ENCODE measurements at regions not wholly inside any gene's neighbourhood (a gene's known extent, or its start where the extent isn't known, plus 50 kb on each side); places are given as distances from the start of the nearest gene placed in this dataset.

DNA sequence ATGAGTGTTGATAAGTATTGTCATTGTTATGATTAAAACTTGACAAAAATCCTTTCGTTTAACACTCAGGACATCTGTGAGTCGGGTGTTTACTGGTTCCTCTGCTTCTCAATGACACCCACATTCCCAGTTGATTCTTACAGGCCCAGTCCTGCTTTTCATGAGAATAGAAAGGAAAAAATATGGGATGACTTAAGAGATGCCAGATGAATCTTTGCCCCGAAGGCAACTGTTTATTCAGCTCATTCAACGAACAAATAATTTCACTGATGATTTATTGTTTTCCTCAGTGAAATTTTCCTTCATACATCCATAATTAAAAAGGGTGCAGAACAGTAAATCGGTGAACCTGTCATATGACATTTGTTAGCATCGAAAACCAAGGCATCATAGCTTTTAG, 452.4 kb upstream of the WWC1 start:
- Mint-ChIP-seq H3K27ac (no peak overlapping the region), H3K4me1 (peaks cover 19% of the 10 kb centered on the region), H3K9me3 (no peaks in the 10 kb centered on the region), H3K4me3 (no peak overlapping the region), H3K36me3 (ENCODE audit: low read depth) (no peaks in the 10 kb centered on the region), H3K27me3 (ENCODE audit: insufficient read depth) (no peaks in the 10 kb centered on the region)
- H3K36me3 ChIP-seq (ENCODE audit: control insufficient read depth, insufficient read depth, low read length), result no peaks in the 10 kb centered on the region
- H3K4me3 ChIP-seq (ENCODE audit: low read length), result no peak overlapping the region
- peak; percentile 18 for DNase-seq
- no peak overlapping the region for H3K27ac ChIP-seq (ENCODE audit: low read depth, low read length)
- no peaks in the 10 kb centered on the region for H3K27me3 ChIP-seq (ENCODE audit: control insufficient read depth, insufficient read depth, low read length, poor library complexity, severe bottlenecking)
- H3K9ac ChIP-seq (ENCODE audit: extremely low read depth, low read length, poor library complexity, severe bottlenecking), result no peak overlapping the region
- 86 to 98% methylated on average over 4 to 6 of the region's 6 CpGs for WGBS, 2 experiments (ENCODE audit: insufficient coverage in 1 of 2, insufficient read length in 1 of 2)
- no peaks in the 10 kb centered on the region for H3K9me3 ChIP-seq (ENCODE audit: control insufficient read depth, low read length)
- TF ChIP-seq, protein P1, sequence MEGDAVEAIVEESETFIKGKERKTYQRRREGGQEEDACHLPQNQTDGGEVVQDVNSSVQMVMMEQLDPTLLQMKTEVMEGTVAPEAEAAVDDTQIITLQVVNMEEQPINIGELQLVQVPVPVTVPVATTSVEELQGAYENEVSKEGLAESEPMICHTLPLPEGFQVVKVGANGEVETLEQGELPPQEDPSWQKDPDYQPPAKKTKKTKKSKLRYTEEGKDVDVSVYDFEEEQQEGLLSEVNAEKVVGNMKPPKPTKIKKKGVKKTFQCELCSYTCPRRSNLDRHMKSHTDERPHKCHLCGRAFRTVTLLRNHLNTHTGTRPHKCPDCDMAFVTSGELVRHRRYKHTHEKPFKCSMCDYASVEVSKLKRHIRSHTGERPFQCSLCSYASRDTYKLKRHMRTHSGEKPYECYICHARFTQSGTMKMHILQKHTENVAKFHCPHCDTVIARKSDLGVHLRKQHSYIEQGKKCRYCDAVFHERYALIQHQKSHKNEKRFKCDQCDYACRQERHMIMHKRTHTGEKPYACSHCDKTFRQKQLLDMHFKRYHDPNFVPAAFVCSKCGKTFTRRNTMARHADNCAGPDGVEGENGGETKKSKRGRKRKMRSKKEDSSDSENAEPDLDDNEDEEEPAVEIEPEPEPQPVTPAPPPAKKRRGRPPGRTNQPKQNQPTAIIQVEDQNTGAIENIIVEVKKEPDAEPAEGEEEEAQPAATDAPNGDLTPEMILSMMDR (conservative IDR thresholded peaks at IDR 0.05), result no peak
- H3K4me1 ChIP-seq (ENCODE audit: control insufficient read depth, insufficient read depth, low read length), result no peaks in the 10 kb centered on the region

DNA sequence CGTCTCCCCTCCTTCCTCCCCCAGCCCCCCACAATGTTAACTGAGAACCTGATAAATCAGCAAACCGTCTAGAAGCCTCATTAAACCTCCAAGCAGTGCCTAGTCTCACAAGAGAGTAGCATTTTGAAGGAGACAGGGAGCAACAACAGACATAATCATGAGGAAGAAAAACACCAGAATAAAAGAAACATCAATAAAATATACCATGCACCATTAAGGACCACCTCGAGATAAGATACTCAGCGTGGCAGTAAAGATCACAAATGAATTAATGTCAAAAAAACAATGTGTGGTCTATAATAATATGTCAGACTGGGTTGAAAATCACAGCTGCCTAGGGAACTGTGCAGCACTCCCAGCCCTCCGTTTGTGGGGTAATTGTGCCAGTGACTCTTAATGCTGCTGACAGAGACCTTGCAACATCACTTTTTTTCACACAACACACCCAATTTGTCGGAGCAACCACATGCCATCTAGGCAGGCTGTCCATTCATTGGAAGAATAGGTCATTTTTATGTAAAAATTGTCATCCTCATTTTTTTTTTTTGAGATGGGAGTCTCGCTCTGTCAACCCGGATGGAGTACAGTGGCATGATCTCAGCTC, 450.8 kb upstream of the WWC1 start:
- Mint-ChIP-seq H3K4me1 (peaks cover 17% of the 10 kb centered on the region), H3K27me3 (ENCODE audit: insufficient read depth) (no peaks in the 10 kb centered on the region), H3K9me3 (no peaks in the 10 kb centered on the region), H3K4me3 (no peak overlapping the region), H3K27ac (no peak overlapping the region), H3K36me3 (ENCODE audit: low read depth) (no peaks in the 10 kb centered on the region)
- Histone ChIP-seq H3K27ac (ENCODE audit: low read depth, low read length) (no peak overlapping the region), H3K9ac (ENCODE audit: extremely low read depth, low read length, poor library complexity, severe bottlenecking) (no peak overlapping the region), H3K27me3 (ENCODE audit: control insufficient read depth, insufficient read depth, low read length, poor library complexity, severe bottlenecking) (no peaks in the 10 kb centered on the region), H3K4me3 (ENCODE audit: low read length) (no peak overlapping the region), H3K9me3 (ENCODE audit: control insufficient read depth, low read length) (no peaks in the 10 kb centered on the region), H3K36me3 (ENCODE audit: control insufficient read depth, insufficient read depth, low read length) (no peaks in the 10 kb centered on the region), H3K4me1 (ENCODE audit: control insufficient read depth, insufficient read depth, low read length) (no peaks in the 10 kb centered on the region)
- WGBS, 2 experiments (ENCODE audit: insufficient coverage in 1 of 2, insufficient read length in 1 of 2), result 94 to 100% methylated on average over 1 to 8 of the region's 8 CpGs
- TF ChIP-seq, protein P1 (conservative IDR thresholded peaks at IDR 0.05), result no peak
- DNase-seq, result no peak

DNA sequence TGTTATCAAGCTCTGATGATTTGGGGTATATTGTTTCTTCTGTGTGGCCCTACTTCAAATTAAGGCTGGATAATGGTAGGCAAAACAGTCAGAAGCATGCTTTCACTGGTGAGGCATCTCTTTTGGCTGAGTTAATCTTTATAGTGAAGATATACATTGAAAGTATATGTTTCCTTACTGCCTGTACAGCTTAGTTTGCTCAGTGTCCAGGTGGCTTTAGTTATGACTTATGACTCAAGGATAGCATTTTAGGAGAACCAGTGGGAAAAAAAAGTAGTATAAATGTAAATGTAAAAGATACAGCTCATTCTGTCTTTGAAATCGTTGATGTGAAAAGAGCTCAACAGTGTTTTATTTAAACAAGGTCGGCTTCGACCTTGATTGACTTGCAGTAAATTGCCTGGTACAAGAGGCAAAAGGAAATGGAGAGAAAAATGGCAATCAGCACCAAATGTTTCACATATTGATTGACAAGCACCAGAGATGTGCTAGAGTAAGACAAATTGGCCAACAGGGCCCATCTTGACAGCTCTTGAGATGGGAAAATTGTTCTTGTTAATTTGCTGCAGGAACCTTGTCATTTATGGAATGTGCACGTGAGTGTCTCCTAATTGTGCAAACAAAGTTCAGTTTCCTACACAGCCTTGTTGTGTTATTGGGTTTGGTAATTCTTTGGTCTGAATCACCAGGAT, 447.4 kb upstream of the WWC1 start:
- Histone ChIP-seq H3K27me3 (ENCODE audit: control insufficient read depth, insufficient read depth, low read length, poor library complexity, severe bottlenecking) (no peaks in the 10 kb centered on the region), H3K4me3 (ENCODE audit: low read length) (no peak overlapping the region), H3K27ac (ENCODE audit: low read depth, low read length) (no peak overlapping the region), H3K36me3 (ENCODE audit: control insufficient read depth, insufficient read depth, low read length) (peaks cover 3% of the 10 kb centered on the region), H3K4me1 (ENCODE audit: control insufficient read depth, insufficient read depth, low read length) (no peaks in the 10 kb centered on the region), H3K9me3 (ENCODE audit: control insufficient read depth, low read length) (peaks cover 19% of the 10 kb centered on the region), H3K9ac (ENCODE audit: extremely low read depth, low read length, poor library complexity, severe bottlenecking) (no peak overlapping the region)
- H3K36me3 Mint-ChIP-seq (ENCODE audit: low read depth), result no peaks in the 10 kb centered on the region
- H3K4me3 Mint-ChIP-seq, result no peak overlapping the region
- peaks cover 20% of the 10 kb centered on the region for H3K4me1 Mint-ChIP-seq
- H3K27ac Mint-ChIP-seq, result no peak overlapping the region
- H3K9me3 Mint-ChIP-seq, result peaks cover 3% of the 10 kb centered on the region
- no peak for DNase-seq
- H3K27me3 Mint-ChIP-seq (ENCODE audit: insufficient read depth), result no peaks in the 10 kb centered on the region
- WGBS, 2 experiments (ENCODE audit: insufficient coverage in 1 of 2, insufficient read length in 1 of 2), result 91 to 93% methylated on average over 4 of the region's 4 CpGs
- TF ChIP-seq, protein P1 (conservative IDR thresholded peaks at IDR 0.05), result no peak

All from endodermal cell (in vitro differentiated cells).